GM18868 (cell line): ENCODE measurements at regions not wholly inside any gene's neighbourhood (a gene's known extent, or its start where the extent isn't known, plus 50 kb on each side); places are given as distances from the start of the nearest gene placed in this dataset.
"Not testable (repeated sequence)": the region's sequence is repeated elsewhere in the genome, so short reads cannot be mapped to it uniquely, and the experiment has no call there.

ENCODE experiments used
- ATAC-seq: cut with Tn5 transposase; IDR thresholded peaks from one replicate; pipeline ENCODE4 v1.9.1; 2021; ENCODE audit warnings: mild to moderate bottlenecking, moderate library complexity; ENCODE audit not compliant: unreplicated experiment

- ATAC-seq, result no peak
Measured at GRCh38 chr11:19628018-19628417, 84.6 kb upstream of the NAV2 start.

DNA sequence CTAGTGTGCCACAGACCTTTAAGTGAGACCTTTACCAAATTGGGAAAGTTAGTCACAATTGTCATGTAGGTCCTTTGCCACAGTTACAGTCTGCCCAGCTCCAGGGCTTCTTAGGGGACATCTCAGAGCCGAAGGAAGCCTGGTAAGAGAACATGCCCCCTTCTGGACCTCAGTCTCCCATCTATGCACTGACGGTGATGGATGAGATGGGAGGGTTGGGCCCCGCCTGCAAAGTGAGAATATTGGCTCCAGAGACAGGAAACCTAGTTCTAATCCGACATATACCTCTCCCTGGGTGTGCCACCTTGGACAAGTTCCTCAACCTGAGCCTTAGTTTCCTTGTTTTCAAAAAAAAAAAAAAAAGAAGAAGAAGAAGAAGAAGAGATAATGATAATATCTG lies 85.1 kb upstream of the NAV2 start:
- ATAC-seq, result no peak

GRCh38 chr11:19625438-19625837 lies 87.2 kb upstream of the NAV2 start:
- no peak for ATAC-seq

DNA sequence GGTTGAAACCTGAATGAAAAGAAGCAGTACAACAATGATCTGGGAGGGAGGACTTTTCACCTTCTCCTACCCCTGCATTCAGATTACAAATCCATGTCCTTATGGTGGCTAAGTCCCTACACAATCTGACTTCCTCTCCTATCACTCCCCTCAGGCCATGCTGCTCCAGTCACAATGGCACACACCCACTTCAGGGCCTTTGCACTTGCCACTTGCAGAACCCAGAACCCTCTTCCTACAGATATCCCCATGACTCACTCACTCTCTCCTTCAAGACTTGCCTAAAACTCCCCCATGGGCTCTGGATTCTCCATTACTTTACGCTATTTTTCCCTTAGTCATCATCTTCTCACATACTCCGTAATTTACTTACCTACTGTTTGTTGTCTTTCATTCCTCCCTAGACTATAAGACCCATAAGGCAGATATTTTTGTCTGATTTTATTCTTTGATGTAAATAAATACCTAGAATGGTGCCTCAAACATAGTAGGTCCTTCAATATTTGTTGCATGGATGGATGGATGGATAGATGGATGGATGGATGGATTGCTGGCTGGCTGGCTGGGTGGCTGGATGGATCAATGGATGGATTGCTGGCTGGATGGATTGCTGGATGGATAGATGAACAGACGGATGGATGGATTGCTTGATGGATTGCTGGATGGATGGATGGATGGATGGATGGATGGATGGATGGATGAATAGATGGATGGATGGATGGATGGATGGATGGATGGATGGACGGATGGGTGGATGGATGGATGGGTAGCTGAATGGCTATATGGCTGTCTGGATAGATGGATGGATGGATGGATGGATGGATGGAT lies 94.7 kb upstream of the NAV2 start:
- ATAC-seq, result no peak

- ATAC-seq, result no peak
Measured at GRCh38 chr11:19615341-19616183, 97.1 kb upstream of the NAV2 start.

DNA sequence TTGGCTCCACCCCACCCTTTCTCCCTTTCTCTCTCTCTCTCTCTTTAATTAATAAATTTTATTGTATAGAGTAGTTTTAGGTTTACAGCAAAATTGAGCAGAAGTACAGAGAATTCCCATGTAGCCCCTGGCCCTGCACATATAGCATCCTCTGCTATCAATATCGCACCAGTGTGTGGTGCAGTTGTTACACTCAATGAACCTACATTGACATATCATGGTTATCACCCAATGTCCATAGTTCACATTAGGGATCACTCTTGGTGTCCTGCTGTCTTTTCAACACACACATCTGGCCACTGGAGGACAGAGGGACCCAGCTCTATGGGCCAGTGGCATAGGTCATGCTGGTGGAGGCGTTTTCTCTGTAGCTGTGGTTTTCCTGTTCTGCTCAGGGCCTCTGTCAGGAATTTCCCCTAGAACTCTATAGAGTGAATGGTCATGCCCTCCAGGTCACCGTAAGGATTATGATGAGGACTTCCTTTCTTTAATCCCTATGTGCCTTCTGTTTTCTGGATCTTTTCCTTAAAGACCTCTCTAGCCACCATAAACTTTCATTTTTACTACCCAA lies 98.2 kb upstream of the NAV2 start:
- ATAC-seq, result no peak

DNA sequence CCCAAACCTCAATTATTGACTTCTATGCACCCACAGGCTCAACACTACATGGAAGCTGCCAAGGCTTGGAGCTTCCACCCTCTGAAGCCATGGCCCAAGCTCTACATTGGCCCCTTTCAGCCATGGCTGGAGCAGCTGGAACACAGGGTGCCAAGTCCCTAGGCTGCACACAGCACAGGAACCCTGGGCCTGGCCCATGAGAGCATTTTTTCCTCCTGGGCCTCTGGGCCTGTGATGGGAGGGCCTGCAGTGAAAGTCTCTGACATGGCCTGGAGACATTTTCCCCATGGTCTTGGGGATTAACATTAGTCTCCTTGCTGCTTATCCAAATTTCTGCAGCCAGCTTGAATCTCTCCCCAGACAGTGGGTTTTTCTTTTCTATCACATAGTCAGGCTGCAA lies 100.6 kb upstream of the NAV2 start:
- ATAC-seq, result not testable (repeated sequence)

GRCh38 chr11:19607656-19608360 lies 104.8 kb upstream of the NAV2 start:
- no peak for ATAC-seq

DNA sequence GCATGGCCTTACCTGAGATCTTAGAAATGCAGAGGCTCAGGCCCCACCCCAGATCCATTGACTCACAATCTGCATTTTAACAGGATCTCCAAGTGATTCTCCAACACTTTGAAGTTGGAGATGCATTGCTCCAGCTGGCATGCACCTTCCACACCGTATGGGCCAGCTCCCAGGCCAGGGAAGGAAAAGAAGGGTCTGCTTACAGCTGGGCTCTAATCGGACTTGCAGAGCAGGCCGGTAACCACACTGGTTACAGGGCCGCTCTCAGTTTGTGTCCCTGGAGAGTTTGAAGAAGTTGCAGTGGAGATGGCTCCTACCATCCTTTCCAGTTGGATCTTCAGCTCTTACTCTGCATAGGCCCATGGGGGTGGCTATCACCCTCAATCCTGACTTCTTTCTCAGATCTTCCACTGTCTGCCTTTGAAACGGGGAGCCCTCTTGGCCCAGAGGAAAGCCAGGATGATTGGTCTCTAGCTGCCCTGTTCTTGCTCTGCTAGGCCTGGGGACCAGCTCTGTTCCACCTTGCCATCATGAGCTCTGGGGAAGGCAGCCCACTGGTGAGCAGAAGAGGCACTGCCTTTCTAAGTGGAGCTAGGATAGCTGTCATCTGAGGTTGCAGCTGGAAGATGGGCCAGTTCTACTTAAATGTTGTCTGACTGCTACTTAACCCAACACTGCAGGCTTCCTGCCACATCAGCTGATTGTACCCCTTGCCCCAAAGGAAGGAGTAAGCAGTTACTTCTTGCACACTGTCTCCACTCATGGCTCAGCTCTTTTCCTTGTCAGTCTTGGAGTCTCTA lies 105.6 kb upstream of the NAV2 start:
- ATAC-seq, result no peak

GRCh38 chr11:19605520-19606371 lies 106.9 kb upstream of the NAV2 start:
- ATAC-seq, result no peak

DNA sequence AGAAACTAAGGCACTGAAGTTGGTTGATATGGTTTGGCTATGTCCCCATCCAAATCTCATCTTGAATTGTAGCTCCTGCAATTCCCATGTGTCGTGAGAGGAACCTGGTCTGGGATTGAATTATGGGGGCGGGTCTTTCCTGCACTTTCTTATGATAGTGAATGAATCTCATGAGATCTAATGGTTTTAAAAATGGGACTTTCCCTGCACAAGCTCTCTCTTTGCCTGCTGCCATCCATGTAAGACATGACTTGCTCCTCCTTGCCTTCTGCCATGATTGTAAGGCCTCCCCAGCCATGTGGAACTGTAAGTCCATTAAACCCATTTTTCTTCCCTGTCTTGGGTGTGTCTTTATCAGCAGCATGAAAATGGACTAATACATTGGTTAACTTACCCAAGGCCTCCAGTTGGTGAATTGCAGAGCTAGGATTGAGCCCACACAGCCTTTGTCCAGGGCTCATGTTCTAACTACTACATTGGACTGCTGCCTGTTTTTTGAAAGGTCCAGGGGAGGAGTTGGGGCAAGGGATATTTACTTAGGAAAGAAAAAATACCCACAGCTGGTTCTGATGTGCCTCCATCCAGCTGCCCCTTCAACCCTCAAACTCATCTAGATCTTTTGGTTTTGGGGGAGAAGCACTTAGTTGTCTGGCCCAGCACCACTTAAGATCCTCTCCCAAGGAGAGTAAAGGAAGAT lies 107.8 kb upstream of the NAV2 start:
- ATAC-seq, result no peak

GRCh38 chr11:19603771-19604170 lies 108.9 kb upstream of the NAV2 start:
- no peak for ATAC-seq

- ATAC-seq, result no peak
Measured at GRCh38 chr11:19602891-19603290, 109.7 kb upstream of the NAV2 start.

DNA sequence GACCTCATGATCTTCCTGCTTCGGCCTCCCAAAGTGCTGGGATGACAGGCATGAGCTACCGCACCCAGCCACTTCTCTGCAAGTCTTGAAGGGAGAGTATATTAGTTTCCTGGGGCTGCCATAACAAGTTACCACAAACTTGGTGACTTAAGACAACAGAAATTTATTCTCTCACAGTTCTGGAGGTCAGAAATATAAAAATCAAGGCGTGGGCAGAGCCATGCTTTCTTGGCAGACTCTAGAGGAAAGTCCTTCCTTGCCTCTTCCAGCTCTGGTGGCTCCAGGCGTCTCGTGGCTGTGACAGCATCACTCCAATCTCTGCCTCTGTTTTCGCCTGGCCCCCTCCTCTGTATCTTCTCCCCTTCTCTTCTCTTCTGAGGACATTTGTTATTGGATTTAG lies 110.2 kb upstream of the NAV2 start:
- no peak for ATAC-seq

- ATAC-seq, result no peak
Measured at GRCh38 chr11:19601235-19601634, 111.4 kb upstream of the NAV2 start.

DNA sequence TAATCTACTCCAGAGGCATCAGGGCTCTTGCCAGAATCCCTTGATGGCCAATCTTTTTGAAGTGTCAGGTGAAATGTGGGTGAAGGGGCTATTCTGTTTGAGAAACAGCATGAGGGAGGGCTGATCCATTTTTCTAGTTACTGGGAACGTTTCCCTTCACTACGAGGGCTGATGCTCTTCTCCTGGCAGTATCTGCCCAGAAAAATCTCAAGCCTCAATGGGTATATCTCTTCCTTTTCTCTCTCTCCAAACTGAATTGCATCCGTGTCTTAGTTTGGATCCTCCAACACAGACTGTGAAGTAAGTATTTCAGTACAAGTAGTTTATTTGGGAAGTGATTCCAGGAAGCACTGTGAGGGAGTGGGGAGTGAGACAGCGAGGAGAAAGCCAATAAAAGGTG lies 113.0 kb upstream of the NAV2 start:
- no peak for ATAC-seq

GRCh38 chr11:19598876-19599486 lies 113.7 kb upstream of the NAV2 start:
- no peak for ATAC-seq

DNA sequence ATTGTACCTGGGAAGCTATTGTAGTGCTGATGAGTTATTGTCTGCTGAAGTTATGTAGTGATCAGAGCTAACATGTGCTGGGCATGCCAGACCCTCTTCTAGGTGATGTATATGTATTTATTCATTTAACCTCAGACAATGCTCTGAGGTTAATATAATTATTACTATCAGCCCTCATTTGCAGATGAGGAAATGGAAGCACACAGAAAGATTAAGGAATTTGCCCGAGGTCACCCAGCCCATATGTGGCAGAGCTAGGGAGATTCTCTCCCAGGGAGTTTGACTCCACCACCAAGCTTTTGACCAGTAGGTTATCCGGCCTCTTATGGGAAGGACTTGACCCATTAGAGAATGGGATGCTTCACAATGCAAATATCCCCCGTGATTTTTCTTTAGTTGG lies 114.2 kb upstream of the NAV2 start:
- no peak for ATAC-seq
